ENCODE measurements at regions not wholly inside any gene's neighbourhood (a gene's known extent, or its start where the extent isn't known, plus 50 kb on each side); places are given as distances from the start of the nearest gene placed in this dataset.
"Not testable (repeated sequence)": the region's sequence is repeated elsewhere in the genome, so short reads cannot be mapped to it uniquely, and the experiment has no call there.

DNA sequence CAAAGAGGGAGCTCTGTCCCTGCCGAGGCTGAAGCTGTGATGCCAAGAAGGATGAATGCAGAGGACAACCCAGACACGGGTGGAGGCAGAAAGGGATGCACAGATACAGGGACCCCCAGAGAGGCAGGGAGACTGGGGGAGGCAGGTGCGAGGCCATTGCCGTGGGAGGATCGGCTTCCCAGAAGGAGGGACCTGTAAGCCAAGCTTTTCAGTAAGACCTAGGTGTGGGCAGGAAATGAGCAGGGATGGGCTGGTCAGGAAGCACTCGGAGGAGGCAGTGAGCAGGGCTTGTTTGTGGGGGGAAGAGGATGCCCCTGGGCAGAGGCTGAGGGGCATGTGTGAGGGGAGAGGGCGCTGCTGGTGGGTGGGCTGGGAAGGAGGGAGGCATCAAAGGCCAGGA lies 67.7 kb upstream of the WNT4 start:
- Mint-ChIP-seq H3K9me3 (no peaks in the 10 kb centered on the region), H3K4me1 (ENCODE audit: low read depth) (no peaks in the 10 kb centered on the region), H3K27me3 (ENCODE audit: insufficient read depth) (peaks cover 36% of the 10 kb centered on the region), H3K27ac (no peak overlapping the region), H3K36me3 (ENCODE audit: low read depth) (no peaks in the 10 kb centered on the region), H3K4me3 (no peak overlapping the region)
- DNase-seq (ENCODE audit: low spot score), result no peak
- intact Hi-C loops (cut with micrococcal nuclease), result no loop called here

DNA sequence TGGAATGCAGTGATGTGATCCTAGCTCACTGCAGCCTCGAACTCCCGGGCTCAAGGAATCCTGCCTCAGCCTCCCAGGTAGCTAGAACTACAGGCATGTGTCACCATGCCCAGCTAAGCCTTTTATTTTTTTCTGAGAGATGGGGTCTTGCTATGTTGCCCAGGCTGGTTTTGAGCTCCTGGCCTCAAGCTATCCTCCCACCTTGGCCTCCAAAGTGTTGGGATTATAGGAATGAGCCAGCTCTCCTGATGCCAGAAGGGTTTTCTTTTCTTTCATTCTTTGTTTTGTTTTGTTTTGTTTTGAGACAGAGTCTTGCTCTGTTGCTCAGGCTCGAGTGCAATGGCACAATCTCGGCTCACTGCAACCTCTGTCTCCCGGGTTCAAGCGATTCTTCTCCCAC lies 68.6 kb upstream of the WNT4 start:
- DNase-seq (ENCODE audit: low spot score); H3K36me3 Mint-ChIP-seq (ENCODE audit: low read depth); H3K4me1 Mint-ChIP-seq (ENCODE audit: low read depth); H3K9me3 Mint-ChIP-seq; H3K27ac Mint-ChIP-seq; intact Hi-C loops (cut with micrococcal nuclease); H3K4me3 Mint-ChIP-seq: not testable (repeated sequence)
- peaks cover 36% of the 10 kb centered on the region for H3K27me3 Mint-ChIP-seq (ENCODE audit: insufficient read depth)

DNA sequence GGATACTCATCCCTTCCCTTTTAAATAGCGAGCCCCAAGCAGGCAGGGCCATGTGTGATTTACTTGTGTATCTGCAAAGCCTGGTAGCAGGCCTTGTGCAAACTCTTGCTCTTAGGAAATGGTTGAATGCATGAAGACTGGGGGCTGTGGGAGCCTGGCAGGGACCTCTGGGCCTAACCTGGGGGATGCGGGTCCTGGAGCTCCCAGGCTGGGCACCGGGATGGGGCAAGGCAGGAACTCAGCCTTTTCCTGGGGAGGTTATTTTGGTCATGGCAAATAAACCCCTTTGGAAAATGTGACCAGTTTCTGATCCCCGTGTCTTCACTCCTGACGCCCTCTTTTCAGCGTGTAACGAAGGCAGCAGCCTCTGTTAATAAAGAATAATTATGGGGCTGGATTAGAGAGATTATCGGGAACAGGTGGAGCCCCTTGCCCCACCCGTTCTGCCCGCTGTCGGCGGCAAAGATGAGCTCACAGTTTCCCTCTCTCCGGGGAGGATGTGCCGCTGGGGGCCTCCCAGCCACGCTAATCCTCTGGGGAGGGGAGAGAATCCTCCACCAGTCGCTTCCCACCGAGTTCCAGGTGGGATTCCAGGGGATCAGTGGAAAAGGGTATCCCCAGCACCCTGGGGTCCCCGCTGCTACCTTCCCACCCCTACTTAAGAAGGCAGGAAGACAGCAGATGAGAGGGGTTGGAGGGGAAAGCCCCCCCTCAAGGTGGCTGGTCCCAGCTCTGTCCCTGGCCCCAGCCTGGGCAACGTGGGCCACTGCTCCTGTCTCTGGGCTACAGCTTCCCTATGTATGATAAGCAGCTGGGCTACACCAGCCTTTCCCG lies 69.7 kb upstream of the WNT4 start:
- H3K27me3 Mint-ChIP-seq (ENCODE audit: insufficient read depth), result peaks cover 33% of the 10 kb centered on the region

DNA sequence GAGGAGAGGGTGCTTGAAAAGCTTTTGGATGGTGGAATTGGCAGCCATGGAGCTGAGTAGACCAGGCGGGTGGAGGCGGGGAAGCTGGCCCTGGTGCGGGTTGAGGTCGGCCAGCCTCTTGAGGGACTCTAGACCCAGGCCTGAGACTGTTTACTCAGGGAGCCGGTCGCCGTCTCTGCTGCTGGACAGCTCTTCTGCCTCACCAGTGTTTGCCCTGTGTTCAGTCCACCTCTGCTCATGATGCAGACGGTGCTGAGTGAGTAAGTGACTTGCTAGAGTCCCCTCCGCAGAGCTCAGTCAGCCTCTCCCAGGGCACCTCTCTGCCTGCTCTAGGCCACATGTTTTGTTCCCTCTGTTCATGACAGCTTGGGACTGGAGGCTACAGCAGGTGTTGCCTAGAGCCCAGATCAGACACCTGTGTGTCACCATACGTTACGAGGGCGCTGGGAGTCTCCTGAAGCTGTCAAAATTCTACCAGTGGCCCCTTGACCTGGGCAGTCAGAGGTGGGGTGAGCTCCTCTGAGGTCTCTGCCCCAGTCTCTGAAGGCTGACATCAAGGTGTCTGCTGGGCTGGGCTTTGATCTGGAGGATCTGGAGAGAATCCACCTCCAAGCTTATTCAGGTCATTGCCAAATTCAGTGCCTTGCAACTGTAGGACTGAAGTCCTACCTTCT lies 73.5 kb upstream of the WNT4 start:
- Mint-ChIP-seq H3K4me1 (ENCODE audit: low read depth) (no peaks in the 10 kb centered on the region), H3K9me3 (no peaks in the 10 kb centered on the region), H3K36me3 (ENCODE audit: low read depth) (no peaks in the 10 kb centered on the region), H3K4me3 (no peak overlapping the region), H3K27ac (no peak overlapping the region), H3K27me3 (ENCODE audit: insufficient read depth) (peaks cover 14% of the 10 kb centered on the region)
- no peak for DNase-seq (ENCODE audit: low spot score)
- intact Hi-C loops (cut with micrococcal nuclease), result no loop called here

More for the DNA sequence above, 69.7 kb upstream of the WNT4 start:
- H3K4me1 Mint-ChIP-seq (ENCODE audit: low read depth), result no peaks in the 10 kb centered on the region
- DNase-seq (ENCODE audit: low spot score), result no peak
- intact Hi-C loops (cut with micrococcal nuclease), result no loop called here
- no peaks in the 10 kb centered on the region for H3K9me3 Mint-ChIP-seq
- H3K4me3 Mint-ChIP-seq, result no peak overlapping the region
- no peak overlapping the region for H3K27ac Mint-ChIP-seq
- H3K36me3 Mint-ChIP-seq (ENCODE audit: low read depth), result no peaks in the 10 kb centered on the region

DNA sequence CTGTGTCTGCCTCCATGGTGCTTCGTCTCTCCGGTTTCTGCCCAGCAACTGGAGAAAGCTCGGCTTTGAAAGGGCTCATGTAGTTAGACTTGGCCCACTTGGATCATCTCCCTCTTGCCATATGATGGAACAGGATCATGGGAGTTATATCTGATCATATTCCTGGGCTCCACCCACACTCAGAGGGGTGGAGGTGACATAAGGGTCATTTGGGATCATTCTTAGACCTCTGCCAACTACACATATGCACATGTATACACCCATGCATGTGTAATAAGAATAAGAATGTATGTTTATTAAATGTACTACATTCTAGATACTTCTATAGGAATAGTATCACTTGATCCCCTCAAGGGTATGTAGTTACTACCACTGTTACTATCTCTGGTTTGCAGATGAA lies 74.1 kb upstream of the WNT4 start:
- intact Hi-C loops (cut with micrococcal nuclease), result no loop called here
- H3K36me3 Mint-ChIP-seq (ENCODE audit: low read depth), result no peaks in the 10 kb centered on the region
- H3K27ac Mint-ChIP-seq, result no peak overlapping the region
- H3K9me3 Mint-ChIP-seq, result no peaks in the 10 kb centered on the region
- H3K4me3 Mint-ChIP-seq, result no peak overlapping the region
- peaks cover 11% of the 10 kb centered on the region for H3K27me3 Mint-ChIP-seq (ENCODE audit: insufficient read depth)
- DNase-seq (ENCODE audit: low spot score), result no peak
- no peaks in the 10 kb centered on the region for H3K4me1 Mint-ChIP-seq (ENCODE audit: low read depth)

DNA sequence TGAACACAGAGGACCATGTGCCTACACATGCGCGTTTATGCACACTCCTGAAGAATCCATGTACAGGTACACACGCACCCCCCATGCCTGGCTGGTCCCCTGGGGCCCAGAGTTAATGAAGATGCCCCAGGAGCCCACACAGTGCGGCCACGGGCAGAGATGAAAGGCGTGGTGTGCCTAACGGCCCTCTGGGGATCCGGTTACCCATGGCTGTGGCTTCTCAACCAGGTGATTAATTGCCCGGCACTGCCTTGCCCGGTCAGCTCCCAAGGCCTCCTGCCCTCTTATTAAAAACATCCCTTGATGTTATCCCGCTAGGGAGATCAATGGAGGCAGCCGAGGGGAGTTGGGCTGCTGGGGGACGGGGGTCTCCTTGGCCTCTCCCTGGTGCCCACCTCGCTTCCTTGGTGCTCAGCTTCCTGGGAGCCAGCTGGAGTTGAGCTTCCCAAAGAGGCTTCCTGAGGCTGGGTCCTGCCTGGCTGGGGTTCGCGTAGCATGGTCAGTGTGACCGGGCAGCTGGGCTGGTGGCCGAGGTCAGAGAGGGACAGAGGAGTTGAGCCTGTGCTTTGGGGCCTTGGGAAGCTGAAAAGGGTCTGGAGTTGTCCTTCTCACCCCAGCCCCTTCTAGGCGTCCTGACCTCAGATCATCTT lies 75.0 kb upstream of the WNT4 start:
- peaks cover 6% of the 10 kb centered on the region for H3K27me3 Mint-ChIP-seq (ENCODE audit: insufficient read depth)
- H3K4me3 Mint-ChIP-seq, result no peak overlapping the region
- no peaks in the 10 kb centered on the region for H3K4me1 Mint-ChIP-seq (ENCODE audit: low read depth)
- no peaks in the 10 kb centered on the region for H3K9me3 Mint-ChIP-seq
- intact Hi-C loops (cut with micrococcal nuclease), result no loop called here
- H3K27ac Mint-ChIP-seq, result no peak overlapping the region
- DNase-seq (ENCODE audit: low spot score), result no peak
- no peaks in the 10 kb centered on the region for H3K36me3 Mint-ChIP-seq (ENCODE audit: low read depth)

DNA sequence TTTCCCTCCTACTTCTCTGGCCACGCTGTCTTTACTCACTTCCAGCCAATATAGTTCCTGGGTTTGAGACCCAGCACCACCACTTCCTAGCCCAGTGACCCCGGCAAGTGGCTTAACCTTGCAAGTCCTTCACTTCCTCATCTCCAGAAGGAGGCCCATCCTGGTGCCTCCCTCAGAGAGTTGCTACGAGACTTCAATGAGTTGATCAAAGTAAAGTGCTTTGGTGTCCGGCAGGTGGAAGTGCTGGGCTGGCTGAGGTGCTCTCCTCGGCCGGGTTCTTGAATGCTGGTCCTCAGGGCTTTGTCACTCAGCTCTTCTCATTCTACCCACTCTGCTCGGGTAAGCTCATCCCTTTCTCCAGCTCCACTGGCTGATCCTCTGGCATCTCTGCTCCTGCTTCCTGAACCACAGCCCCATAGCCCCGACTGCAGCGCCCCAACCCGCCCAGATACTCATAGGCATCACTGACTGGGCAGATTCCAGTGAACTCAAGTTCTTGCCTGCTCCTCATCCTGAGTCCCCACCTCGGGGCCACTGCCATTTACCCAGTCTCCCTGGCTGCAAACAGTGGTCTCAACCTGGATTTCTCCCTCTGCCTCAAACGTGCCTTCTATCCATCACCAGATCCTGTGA lies 75.8 kb upstream of the WNT4 start:
- Mint-ChIP-seq H3K27me3 (ENCODE audit: insufficient read depth) (peaks cover 6% of the 10 kb centered on the region), H3K27ac (no peak overlapping the region), H3K36me3 (ENCODE audit: low read depth) (no peaks in the 10 kb centered on the region), H3K4me1 (ENCODE audit: low read depth) (no peaks in the 10 kb centered on the region), H3K4me3 (no peak overlapping the region), H3K9me3 (no peaks in the 10 kb centered on the region)
- DNase-seq (ENCODE audit: low spot score), result no peak
- intact Hi-C loops (cut with micrococcal nuclease), result no loop called here

DNA sequence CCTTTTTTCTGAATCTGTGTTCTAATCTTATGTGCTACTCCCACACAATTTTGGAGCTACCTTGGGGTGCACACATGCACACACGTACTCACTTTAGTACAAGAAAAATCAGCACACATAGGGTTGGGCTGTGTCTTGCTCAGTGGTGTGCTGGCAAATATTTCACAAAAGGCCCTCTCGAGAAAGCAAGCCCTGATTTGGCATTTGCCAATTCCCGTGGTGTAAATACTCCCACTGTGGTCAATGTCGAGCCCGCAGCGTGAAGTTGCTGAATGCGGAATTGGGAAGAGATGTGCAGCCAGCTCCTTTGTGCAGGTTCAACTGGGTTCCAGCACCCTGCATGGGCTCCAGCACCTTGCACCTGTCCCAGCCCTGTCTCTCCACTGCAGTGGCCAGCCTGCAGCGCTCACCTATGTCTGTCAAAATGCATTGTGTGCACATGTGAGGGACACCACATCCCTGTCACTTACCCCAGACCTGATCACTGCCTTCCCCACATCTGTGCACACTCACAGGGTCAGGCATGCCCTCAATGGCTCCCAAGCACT lies 78.4 kb upstream of the WNT4 start:
- Mint-ChIP-seq H3K27ac (no peak overlapping the region), H3K4me1 (ENCODE audit: low read depth) (no peaks in the 10 kb centered on the region), H3K9me3 (no peaks in the 10 kb centered on the region), H3K4me3 (no peak overlapping the region), H3K36me3 (ENCODE audit: low read depth) (no peaks in the 10 kb centered on the region), H3K27me3 (ENCODE audit: insufficient read depth) (peaks cover 3% of the 10 kb centered on the region)
- intact Hi-C loops (cut with micrococcal nuclease), result no loop called here
- DNase-seq (ENCODE audit: low spot score), result no peak

DNA sequence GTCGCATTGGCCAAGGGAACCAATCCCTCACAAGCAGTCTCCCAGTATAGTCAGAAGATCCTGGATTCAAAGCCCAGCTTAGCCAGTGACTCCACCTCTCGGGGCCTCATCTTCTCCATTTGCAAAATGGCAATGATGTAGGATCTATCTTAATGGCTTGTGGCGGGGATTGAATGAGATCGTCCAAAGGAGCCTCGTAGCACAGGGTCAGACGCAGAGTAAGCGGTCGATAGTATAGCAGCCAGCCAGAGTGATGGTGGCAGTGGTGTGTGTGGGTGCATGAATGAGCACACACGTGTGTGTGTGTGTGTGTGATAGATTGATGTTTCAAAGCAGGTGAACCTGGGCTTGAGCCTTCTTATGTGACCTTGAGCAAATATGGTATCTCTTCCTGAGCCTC lies 79.8 kb upstream of the WNT4 start:
- no peak for DNase-seq (ENCODE audit: low spot score)
- H3K4me3 Mint-ChIP-seq, result no peak overlapping the region
- peaks cover 3% of the 10 kb centered on the region for H3K27me3 Mint-ChIP-seq (ENCODE audit: insufficient read depth)
- H3K27ac Mint-ChIP-seq, result no peak overlapping the region
- no peaks in the 10 kb centered on the region for H3K36me3 Mint-ChIP-seq (ENCODE audit: low read depth)
- H3K4me1 Mint-ChIP-seq (ENCODE audit: low read depth), result no peaks in the 10 kb centered on the region
- intact Hi-C loops (cut with micrococcal nuclease), result no loop called here
- H3K9me3 Mint-ChIP-seq, result no peaks in the 10 kb centered on the region

DNA sequence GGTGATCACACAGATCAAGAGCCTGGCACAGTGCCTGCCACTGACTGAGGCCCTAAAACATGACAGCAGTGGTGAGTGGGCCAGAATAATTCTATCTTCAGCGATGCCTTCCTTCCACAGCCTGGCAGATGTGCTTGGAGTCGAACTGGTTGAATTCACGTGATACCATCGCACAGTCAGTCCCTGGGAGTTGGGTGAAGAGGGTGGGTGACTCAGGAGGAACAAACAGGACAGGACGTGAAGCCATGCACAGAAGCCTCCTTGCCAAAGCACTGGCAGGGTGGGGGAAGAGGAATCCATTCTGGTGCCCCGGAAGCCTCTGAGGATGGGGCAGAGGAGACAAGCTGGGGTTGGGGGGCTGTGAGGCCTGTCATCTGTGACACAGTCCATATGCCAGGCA lies 80.3 kb upstream of the WNT4 start:
- intact Hi-C loops (cut with micrococcal nuclease), result no loop called here
- Mint-ChIP-seq H3K4me1 (ENCODE audit: low read depth) (no peaks in the 10 kb centered on the region), H3K4me3 (no peak overlapping the region), H3K27me3 (ENCODE audit: insufficient read depth) (peaks cover 3% of the 10 kb centered on the region), H3K27ac (no peak overlapping the region), H3K36me3 (ENCODE audit: low read depth) (no peaks in the 10 kb centered on the region), H3K9me3 (no peaks in the 10 kb centered on the region)
- DNase-seq (ENCODE audit: low spot score), result no peak

DNA sequence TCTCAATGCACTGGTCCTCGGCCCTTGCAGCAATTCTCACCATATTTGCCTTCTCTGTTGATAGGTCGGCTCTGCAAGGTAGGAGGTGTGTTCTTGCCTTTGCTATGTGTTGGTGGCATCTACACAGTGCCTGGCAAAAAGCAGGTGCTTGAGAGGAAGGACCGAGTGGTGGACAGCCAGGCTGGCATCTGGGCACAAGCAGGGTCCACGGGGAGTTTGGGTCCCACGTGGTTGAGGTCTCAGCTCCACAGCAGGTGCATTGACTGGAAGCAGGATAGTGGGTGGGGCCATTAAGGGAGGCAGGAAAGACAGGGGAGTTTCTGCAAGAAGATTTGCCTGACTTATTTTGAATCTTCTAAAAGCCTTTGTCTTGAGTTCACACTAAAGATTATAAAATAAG lies 81.2 kb upstream of the WNT4 start:
- H3K4me1 Mint-ChIP-seq (ENCODE audit: low read depth), result no peaks in the 10 kb centered on the region

DNA sequence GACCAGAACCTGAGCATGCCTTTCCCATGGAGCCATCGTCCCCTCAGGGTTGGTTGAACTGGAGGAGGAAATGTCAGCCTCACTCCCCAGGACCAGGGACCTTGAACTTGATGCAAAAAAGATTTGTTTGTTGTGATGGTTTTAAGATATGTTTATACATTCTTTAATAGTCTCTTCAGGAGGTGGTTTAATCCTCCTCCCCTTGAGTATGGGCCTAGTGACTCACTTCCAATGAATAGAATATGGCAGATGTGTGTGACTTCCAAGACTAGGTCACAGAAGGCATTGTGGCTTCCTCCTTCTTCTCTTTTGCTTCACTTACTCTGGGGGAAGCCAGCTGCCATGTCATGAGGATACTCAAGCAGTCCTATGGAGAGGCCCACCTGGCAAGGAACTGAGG lies 81.7 kb upstream of the WNT4 start:
- intact Hi-C loops (cut with micrococcal nuclease), result no loop called here
- Mint-ChIP-seq H3K27ac (no peak overlapping the region), H3K36me3 (ENCODE audit: low read depth) (no peaks in the 10 kb centered on the region), H3K4me1 (ENCODE audit: low read depth) (no peaks in the 10 kb centered on the region), H3K4me3 (no peak overlapping the region), H3K9me3 (no peaks in the 10 kb centered on the region), H3K27me3 (ENCODE audit: insufficient read depth) (peaks cover 3% of the 10 kb centered on the region)
- no peak for DNase-seq (ENCODE audit: low spot score)

More for the DNA sequence above, 81.2 kb upstream of the WNT4 start:
- intact Hi-C loops (cut with micrococcal nuclease), result no loop called here
- Mint-ChIP-seq H3K27me3 (ENCODE audit: insufficient read depth) (peaks cover 3% of the 10 kb centered on the region), H3K27ac (no peak overlapping the region), H3K4me3 (no peak overlapping the region), H3K9me3 (no peaks in the 10 kb centered on the region), H3K36me3 (ENCODE audit: low read depth) (no peaks in the 10 kb centered on the region)
- DNase-seq (ENCODE audit: low spot score), result no peak

Data from activated T-helper 1 cell treated with anti-CD3 and anti-CD28 coated beads, Interleukin-12 subunit alpha, Interleukin-12 subunit beta, Interleukin-2, Interleukin-4 antibody, amounts not matched to agents 30 ng/mL and 10 ng/mL and 1 ng/mL, durations not matched to agents 14 hours and 24 hours and 36 hours (primary cell).